DOHH2 (cell line): ENCODE measurements at regions not wholly inside any gene's neighbourhood (a gene's known extent, or its start where the extent isn't known, plus 50 kb on each side); places are given as distances from the start of the nearest gene placed in this dataset.

Experiments
- H3F3A ChIP-seq: fragments of 200-600 bp; sonication (generic), shearing (Covaris generic); 2 replicates; pipeline ENCODE4 v1.6.0; 2016; ENCODE audit warnings: antibody characterized with exemption, mild to moderate bottlenecking; ENCODE audit not compliant: control insufficient read depth, insufficient read depth
- H3K27ac ChIP-seq: fragments of 200-600 bp; sonication (generic); 2 replicates; pipeline ENCODE4 v1.5.1; 2014; ENCODE audit warnings: low read depth, mild to moderate bottlenecking, low read length, moderate library complexity
- H3K27me3 ChIP-seq: fragments of 200-600 bp; sonication (generic); 2 replicates; pipeline ENCODE4 v1.6.1; 2014; ENCODE audit warnings: mild to moderate bottlenecking, low read length, mixed read lengths; ENCODE audit not compliant: control insufficient read depth
- H3K36me3 ChIP-seq: fragments of 200-600 bp; sonication (generic); 2 replicates; pipeline ENCODE4 v1.6.1; 2014; ENCODE audit warnings: mild to moderate bottlenecking, low read length, moderate library complexity, mixed read lengths; ENCODE audit not compliant: control insufficient read depth
- H3K4me1 ChIP-seq: fragments of 200-600 bp; sonication (generic); 2 replicates; pipeline ENCODE4 v1.6.1; 2014; ENCODE audit warnings: mild to moderate bottlenecking, low read length, mixed read lengths; ENCODE audit not compliant: control insufficient read depth
- H3K4me2 ChIP-seq: fragments of 200-600 bp; sonication (generic); 2 replicates; pipeline ENCODE4 v1.6.0; 2014; ENCODE audit warnings: mild to moderate bottlenecking, low read length, moderate library complexity
- H3K4me3 ChIP-seq: fragments of 200-600 bp; sonication (generic); 2 replicates; pipeline ENCODE4 v1.5.1; 2014; ENCODE audit warnings: mild to moderate bottlenecking, low read length, mixed read lengths
- H3K79me2 ChIP-seq: fragments of 200-600 bp; sonication (generic); 2 replicates; pipeline ENCODE4 v1.6.1; 2014; ENCODE audit warnings: mild to moderate bottlenecking, low read length, mixed read lengths; ENCODE audit not compliant: control insufficient read depth
- H3K9me2 ChIP-seq: fragments of 200-600 bp; sonication (generic); replicated peaks from 2 replicates; pipeline ENCODE4 v1.6.1; 2014; ENCODE audit warnings: mild to moderate bottlenecking, low read length, mixed read lengths; ENCODE audit not compliant: control insufficient read depth
- H3K9me3 ChIP-seq: fragments of 200-600 bp; sonication (generic); 2 replicates; pipeline ENCODE4 v1.6.1; 2014; ENCODE audit warnings: antibody characterized with exemption, low read length, mixed read lengths; ENCODE audit not compliant: control insufficient read depth, insufficient read depth
- H4K20me1 ChIP-seq: fragments of 200-600 bp; sonication (generic); 2 replicates; pipeline ENCODE4 v1.6.0; 2014; ENCODE audit warnings: low read depth, mild to moderate bottlenecking, antibody characterized with exemption, low read length, moderate library complexity; ENCODE audit not compliant: control insufficient read depth, insufficient read depth
- CTCF ChIP-seq: fragments of 200-600 bp; sonication (generic); IDR thresholded peaks from one replicate; pipeline ENCODE4 v1.5.1; 2014; ENCODE audit warnings: antibody characterized with exemption, mild to moderate bottlenecking, low read depth, low read length; ENCODE audit not compliant: poor library complexity, severe bottlenecking
- EZH2phosphoT487 ChIP-seq: fragments of 200-600 bp; sonication (generic); IDR thresholded peaks from 2 replicates; pipeline ENCODE4 v1.6.1; 2017; ENCODE audit warnings: borderline replicate concordance, mild to moderate bottlenecking, antibody characterized with exemption, low read length, moderate library complexity, mixed read lengths

- Histone ChIP-seq H3K27ac (no peak overlapping the region), H3K36me3 (no peaks in the 10 kb centered on the region), H3K4me1 (no peaks in the 10 kb centered on the region), H3K9me3 (no peaks in the 10 kb centered on the region), H3K27me3 (no peaks in the 10 kb centered on the region), H3K4me3 (no peak overlapping the region), H3K79me2 (no peaks in the 10 kb centered on the region), H4K20me1 (no peaks in the 10 kb centered on the region), H3K4me2 (no peak overlapping the region), H3K9me2 (no peaks in the 10 kb centered on the region), H3F3A (no peaks in the 10 kb centered on the region)
- no peak for TF ChIP-seq CTCF
- no peak for TF ChIP-seq EZH2phosphoT487
Observed at GRCh38 chr5:82639393-82640144, 361.4 kb upstream of the RPS23 start.

- Histone ChIP-seq H3K79me2 (no peaks in the 10 kb centered on the region), H3K27me3 (no peaks in the 10 kb centered on the region), H3K36me3 (no peaks in the 10 kb centered on the region), H4K20me1 (no peaks in the 10 kb centered on the region), H3K4me1 (no peaks in the 10 kb centered on the region), H3F3A (no peaks in the 10 kb centered on the region), H3K4me2 (no peak overlapping the region), H3K9me2 (no peaks in the 10 kb centered on the region), H3K4me3 (no peak overlapping the region), H3K9me3 (no peaks in the 10 kb centered on the region), H3K27ac (no peak overlapping the region)
- TF ChIP-seq CTCF (no peak), EZH2phosphoT487 (no peak)
Observed at GRCh38 chr5:82636591-82636990, 358.4 kb upstream of the RPS23 start.

- Histone ChIP-seq H3K27ac (no peak overlapping the region), H4K20me1 (no peaks in the 10 kb centered on the region), H3K27me3 (no peaks in the 10 kb centered on the region), H3K79me2 (no peaks in the 10 kb centered on the region), H3K36me3 (no peaks in the 10 kb centered on the region), H3K4me1 (no peaks in the 10 kb centered on the region), H3K4me2 (no peak overlapping the region), H3K4me3 (no peak overlapping the region), H3K9me2 (no peaks in the 10 kb centered on the region), H3F3A (no peaks in the 10 kb centered on the region), H3K9me3 (no peaks in the 10 kb centered on the region)
- TF ChIP-seq EZH2phosphoT487 = no peak
- TF ChIP-seq CTCF = no peak
Observed at GRCh38 chr5:82635561-82636288, 357.6 kb upstream of the RPS23 start.
